Stimulated activated CD4-positive, alpha-beta T cell treated with anti-CD3 and anti-CD28 coated beads, Interleukin-2, amount 100 ng/mL, for 4 hours (primary cell): ENCODE measurements at regions not wholly inside any gene's neighbourhood (a gene's known extent, or its start where the extent isn't known, plus 50 kb on each side); places are given as distances from the start of the nearest gene placed in this dataset.

Experiments used
- DNase-seq: peaks from one replicate; pipeline ENCODE4 v3.0.0-alpha.2; 2020; ENCODE audit warnings: low read depth

DNA sequence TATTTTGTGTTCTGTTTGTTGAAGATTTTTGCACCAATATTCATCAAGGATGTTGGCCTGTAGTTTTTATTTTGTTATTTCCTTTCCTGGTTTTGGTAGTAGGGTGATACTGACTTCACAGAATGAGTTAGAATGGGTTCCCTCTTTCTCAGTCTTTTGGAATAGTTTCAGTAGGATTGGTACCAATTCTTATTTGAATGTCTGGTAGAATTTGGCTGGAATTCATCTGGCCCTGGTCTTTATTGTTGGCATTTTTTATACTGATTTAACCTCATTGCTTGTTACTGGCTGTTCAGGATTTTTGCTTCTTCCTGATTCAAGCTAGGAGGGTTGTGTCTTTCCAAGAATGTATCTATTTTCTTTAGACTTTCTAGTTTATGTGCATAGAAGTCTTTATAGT lies 263.7 kb downstream of the SOX11 start:
- DNase-seq: no peak

DNA sequence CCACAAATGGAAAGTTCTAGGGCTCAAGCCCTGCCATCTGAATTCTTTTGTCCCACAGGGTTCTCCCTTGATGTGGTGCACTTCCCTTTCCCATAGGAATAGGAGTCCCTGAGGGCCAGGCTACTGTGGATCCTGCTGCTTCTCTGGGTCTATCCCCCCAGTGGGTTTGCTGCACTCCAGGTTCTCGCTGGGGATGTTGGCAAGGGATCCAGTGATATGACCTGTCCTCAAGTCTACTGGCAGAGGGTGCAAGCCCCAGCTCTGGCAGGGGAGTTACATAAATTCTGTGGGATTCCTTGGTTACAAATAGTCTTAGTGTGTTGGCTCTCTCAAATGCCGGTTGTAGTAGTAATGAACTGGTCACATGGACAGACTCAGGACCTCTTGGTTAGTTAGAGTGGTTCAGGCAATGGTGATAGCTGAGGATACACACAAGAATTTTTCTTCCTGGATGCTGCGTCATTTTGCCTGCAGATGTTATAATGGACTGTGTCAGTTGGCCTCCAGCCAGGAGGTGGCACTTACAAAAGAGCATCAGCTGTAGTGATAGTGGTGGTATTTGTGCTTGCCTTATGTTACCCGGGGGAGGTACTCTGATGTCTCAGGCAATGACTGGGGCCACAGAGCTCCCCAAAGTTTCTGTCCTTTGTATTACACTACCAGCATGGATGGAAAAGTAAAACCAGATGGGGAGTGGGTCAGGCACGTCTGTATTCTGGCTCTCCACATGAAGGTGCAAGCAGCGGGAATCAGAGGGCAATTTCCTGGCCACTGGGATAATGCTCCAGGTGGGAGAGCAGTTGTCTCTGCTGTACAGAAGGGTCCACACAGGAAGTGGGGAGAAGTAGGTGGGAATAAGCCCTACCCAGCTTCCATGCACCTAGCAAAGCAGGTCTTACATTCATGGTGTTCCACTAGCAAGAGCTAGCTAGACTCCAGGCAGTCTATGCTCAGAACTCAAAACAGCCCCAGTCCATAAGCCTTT lies 267.9 kb downstream of the SOX11 start:
- DNase-seq: no peak

DNA sequence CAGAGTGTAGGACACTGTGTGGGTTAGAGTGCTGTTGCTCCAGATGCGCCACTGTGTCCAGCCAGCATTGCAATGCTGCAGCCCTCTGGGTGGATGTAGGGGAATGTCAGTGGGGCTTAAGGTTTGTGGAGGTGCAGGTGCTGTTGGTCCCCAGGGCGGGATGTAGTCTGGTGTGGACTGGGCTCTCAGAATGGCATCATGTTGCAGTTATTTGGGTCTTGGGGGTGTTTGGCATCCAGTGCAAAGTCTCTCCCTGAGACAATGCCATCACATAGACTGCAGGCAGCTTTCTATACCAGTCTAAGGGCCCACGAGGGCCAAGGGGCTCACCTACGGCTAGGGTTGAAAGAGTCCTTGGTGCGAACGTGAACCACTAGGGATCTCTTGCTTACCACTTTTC lies 275.3 kb downstream of the SOX11 start:
- DNase-seq: no peak

DNA sequence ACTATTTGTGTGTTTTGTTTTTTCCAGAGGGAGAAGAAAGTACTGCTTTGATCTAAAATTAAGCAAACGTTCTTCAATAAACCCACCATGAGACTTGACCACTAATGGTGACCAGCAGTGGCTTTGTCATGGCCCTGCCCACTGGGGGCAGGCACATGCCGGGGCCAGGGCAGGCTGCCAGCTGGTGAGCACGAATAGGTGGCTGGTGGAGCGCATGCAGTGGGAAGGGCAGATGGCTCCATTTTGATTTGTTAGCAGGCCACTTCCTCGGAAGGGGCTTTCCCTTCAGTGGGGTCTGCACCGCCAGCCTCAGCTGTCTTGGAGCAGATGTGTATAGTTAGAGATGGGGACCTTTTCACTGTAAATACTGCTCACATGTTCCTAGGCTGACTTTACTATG lies 277.1 kb downstream of the SOX11 start:
- DNase-seq: no peak

DNA sequence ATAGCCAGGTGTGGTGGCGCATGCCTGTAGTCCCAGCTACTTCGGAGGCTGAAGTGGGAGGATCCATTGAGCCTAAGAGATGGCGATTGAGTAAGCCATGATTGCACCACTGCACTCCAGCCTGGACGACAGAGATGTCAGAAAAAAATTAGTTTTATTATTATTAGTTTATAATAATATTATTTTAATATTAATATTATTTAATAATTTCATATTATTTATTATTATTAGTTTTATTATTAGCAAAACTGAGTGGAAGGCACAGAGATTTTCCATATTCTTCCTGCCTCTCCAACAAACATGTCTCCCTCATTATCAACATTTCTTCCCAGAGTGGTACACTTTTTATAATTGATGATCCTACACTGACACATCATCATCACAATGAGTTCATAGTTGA lies 278.2 kb downstream of the SOX11 start:
- DNase-seq: no peak

DNA sequence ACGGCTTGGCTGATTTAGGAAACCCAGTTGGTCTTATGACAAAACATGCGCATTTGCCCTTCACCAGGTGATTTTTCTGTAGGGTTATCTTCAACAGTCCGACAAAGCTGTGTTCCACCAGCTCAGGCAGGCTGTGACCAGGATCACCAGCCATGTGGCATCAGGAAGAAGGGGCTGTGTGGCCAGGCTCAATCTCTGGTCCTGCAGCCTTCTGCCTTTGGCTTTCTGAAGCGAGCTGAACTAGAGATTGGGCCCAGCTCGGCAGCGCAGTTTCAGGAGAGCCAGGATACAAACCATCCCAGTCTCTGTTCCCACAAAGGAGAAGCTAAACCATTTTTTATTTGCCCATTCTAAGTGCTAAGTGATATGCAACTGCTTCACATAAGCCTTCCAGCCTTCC lies 282.3 kb downstream of the SOX11 start:
- DNase-seq: no peak

DNA sequence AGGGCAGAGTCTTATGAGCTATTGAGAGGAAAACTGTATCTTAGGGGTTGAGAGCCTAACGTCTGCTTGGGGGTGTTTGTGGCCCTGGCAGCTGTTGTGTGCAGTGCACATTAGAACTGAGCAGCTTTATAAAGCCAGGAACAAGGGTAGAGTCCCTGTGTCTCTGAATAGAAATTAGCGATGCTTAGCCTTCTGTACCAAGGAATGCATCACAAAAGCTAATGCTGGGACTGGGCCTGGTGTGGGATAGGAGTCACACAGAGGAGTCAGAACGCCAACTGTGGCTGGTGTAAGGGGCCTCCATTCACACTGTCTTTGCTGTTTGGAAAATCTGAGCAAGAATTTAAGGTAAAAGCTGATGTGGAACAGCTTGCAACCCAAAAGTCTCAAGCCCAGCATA lies 283.2 kb downstream of the SOX11 start:
- DNase-seq: no peak

DNA sequence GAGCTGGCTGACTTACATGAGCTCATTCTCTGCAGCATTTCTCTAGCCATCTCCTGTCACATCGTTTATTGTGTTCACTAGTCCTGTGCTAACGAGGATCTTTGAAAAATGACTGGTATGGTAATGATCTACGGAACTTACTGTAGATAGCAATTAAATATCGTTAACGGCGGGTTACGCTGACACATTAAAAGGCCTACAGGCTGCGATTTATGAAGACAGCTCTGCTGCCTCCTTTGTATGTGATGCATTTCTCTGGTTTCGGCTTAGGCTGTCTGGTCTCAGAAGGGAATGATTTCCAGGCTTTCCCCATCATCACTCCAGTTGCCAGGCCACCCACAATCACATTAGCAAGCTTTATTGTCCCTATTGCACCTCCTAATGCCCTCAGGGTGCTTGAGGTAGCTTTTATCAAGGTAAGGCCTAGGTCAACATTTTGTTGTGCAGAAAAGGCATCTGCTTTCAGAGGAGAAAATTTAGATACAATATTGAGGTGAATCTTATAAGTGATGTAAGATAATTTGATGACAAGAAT lies 284.4 kb downstream of the SOX11 start:
- no peak for DNase-seq

DNA sequence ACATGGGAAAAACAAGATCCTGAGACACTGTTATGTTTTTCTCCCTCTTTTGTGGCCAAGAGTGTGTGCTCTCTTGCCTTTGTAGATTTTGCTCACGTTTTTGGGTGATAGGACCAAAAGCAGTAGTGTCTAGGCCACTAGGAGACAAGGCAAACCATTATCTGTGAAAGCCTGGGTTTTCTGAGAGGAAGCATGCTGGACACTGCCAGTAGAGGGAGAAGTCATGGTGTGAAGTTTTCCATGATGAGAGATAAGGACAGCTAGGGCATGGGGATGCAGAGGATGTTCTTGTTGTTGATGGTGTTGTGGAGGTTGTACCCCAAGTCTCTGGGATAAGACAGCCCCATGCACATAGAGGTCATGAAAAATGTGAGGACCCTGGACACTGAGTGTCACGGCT lies 285.3 kb downstream of the SOX11 start:
- DNase-seq: no peak

DNA sequence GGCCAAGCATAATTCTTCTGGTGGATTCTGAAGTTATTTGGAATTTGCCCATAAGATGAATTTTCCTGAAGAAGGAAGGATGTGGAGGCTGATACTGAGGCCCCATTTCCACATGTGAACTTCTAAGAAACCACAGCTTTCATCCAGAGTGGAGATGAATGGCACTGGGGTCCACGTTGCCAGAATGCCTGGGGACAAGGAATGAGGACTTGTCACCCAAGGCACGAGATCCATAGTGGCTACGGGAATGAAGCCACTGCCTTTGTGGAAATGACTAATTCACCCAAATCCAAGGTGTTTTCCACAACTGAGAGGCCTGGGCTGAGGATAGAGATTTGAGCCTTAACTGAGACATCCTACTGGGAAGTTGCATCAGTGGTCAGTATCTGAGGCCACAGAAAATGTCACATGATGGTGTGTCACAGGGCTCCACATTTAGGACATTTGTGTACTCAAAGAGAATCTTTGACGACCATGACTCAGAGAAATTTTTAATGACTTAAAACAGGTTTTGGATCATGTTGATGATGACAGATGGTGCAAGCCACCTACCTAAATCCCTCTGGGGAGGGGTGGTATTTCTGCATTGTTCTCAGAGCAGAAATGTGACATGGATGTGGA lies 286.1 kb downstream of the SOX11 start:
- DNase-seq: no peak

DNA sequence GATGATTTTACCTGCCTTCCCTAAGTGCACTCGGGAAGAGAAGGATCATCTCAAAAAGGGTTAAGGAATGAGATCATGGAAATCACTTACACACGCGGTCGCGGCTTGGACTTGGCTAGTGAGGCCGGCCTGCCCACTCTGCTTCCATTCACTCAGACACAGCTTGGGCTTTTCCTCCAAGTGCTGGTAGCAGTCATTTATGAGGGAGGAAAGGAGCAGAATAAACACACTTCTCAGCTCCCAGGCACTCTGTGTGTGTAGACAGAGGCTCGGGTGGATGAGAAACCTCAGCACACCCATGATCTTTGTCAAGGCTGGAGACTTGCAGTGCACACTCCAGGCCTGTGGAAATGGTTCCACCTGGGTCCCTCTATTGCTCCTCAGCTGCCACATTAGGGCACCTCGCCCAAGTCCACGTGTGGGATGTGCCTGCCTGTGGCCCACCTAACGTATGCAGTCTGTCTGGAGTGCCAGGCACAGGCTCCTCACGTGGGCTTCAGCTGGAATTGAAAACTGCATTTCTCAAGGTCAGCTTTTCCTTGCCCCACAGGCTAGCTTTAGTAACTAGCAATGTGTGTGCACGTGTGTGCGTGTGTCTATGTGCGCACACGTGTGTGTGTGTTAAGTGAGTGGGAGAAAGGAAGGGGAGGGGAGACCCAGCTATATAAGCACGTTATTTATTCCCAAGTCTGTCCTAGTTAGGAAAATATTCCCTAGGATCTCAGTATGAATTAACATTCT lies 288.4 kb downstream of the SOX11 start:
- no peak for DNase-seq

DNA sequence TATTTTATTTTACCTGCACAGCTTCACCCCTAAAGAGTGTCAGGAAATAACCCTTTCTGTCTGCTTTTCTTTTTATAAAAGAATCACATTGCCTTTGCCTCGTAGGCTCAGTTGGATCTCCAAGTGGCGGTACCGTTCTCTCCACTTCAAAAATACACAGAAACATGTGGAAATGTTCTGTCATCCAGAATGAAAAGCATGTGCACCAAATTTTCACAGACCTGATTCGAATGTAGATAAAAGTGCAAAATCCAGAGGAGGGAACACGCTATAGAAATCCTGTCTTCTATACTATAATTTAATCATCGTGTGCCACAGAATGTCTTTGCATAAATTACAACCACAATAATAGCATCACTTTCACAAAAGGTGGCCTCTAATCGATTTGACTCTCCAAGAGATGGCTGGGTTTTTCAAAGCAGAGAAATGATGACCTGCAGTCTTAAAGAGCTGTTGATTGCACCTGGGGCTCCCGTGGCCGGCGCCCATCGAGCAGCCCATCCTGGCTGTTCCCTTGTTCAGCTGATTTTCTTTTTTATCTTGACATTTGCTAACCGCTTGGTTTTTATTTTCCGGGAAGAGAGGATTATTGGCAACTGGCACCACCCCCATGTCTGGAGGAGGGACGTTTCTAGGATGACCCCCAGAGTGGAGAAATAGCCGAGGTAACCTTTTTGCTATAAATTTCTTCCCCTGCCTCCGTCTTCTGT lies 290.2 kb downstream of the SOX11 start:
- no peak for DNase-seq

DNA sequence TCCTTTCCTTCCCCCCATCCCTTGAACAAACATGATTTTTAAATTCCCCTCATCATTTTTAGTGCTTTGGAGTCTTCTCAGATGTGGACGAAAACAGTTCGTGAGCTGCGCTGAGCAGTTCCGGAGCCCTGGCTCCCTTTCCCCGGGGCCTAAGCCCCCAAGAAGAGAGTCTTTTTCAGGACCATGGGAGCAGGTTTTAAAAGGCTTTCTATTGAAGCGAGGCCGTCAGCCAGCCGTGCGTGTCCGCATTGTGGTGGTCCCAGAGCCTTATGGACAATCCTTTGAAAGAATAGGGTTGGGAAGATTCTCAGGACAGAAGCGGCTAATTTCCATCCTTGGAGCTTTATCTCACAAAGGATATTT lies 290.7 kb downstream of the SOX11 start:
- DNase-seq: no peak

DNA sequence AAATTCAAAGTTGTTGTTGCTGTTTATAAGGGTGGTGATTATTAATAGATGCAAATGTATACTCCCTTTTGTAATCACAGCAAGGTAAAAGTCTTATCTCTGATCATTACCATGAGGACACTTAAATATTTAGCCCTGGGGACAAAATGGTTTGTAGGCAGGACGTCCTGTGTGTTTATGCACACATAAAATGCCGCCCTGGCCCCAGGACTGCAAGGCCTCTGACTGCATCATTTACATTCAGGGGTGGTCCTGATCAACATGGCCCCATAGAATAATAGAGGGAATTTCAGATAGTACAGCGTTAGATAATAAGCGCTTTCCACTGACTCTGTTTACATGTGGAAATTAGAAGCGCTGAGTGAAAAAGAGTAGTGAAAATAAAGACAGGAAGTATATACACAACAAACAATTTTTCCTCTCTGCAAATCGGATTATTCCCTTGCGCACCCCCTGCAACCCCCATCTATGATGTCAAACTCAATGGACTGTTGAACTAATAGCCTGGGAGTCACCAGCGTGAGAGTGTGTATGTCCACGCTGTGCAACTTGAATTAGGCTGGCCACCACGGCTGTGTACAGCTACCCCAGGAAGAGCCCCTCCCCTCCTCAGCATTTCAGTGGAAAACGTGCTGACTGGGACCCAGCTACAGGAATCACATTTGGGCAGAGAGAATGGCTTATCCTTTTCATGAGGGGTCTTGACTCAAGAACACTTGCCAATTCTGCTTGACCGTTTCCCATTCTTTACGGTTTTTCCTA lies 291.5 kb downstream of the SOX11 start:
- DNase-seq: no peak

DNA sequence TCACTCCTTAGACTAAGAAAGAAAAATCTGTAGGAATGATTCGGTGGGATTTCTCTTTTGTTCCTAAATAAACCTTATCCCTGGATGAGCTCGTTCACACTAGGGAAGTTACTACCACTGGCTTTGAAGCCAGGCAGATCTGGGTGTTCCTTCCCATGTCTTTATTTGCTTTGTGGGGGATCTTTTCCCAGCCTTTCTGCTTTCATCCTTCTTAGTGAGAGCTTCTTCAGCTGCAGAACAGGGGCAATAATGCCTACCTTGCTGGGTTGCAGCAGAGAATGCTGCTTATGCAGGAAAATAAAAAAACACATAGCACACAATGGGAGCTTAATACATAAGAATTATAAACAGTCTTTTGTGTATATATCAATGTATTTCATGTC lies 292.1 kb downstream of the SOX11 start:
- no peak for DNase-seq

DNA sequence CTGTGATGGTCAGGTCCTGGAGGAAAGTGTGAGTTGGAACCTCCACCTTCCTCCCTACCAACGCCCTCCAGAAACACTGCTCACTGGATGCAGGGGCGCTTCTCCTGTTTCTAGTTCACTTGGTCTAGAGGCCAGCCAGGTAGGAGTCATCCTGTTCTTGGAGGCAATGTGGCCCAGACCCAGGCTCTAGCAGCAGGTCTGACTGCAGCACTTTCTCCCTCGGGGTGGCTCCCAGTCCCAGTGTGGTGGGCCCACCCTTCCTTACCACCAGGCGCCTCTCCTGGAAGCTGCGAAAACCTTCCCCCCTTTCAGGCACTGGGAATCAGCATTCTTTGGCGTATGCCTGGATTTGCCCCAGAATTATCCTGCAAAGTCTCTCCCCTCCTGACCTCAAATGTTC lies 292.8 kb downstream of the SOX11 start:
- no peak for DNase-seq

DNA sequence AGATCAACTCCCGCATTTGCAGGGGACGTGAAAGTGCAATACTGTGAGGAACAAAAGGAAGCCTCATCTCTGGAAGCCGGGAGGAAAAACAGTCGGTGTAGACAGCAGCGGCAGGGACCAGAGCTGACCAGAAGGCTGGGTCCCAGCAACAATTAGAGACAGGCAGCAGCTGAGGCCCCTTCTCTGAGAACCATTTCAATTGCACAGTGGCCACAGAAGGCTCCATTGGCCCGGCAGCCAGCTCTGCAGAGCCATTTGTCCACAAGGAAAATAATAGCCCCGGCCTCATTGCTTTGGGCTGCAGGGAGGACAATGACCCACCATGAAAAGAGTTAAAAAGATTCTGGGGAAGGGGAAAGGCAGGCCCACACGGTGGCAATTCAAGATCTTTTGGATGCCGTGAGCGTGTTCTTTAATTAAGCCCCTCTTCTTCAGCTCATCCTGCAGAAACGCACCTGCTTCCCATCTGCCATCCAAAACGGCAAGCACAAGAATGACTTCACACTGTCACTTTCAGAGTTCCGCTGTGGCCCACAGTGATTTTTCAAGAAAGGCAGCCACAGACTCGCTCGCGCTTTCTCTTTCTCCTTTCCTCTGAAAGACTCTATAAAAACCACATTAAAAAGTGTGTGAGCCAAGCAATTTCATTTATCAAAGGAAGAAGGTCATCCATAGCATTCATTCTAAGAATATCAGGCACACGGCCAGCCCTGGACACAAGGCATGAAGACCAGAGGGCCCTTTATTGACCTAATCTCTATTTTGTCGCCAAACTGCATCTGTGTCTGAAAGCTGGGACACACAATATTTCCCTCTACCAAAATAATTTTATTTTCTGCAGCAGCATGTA lies 293.6 kb downstream of the SOX11 start:
- no peak for DNase-seq

DNA sequence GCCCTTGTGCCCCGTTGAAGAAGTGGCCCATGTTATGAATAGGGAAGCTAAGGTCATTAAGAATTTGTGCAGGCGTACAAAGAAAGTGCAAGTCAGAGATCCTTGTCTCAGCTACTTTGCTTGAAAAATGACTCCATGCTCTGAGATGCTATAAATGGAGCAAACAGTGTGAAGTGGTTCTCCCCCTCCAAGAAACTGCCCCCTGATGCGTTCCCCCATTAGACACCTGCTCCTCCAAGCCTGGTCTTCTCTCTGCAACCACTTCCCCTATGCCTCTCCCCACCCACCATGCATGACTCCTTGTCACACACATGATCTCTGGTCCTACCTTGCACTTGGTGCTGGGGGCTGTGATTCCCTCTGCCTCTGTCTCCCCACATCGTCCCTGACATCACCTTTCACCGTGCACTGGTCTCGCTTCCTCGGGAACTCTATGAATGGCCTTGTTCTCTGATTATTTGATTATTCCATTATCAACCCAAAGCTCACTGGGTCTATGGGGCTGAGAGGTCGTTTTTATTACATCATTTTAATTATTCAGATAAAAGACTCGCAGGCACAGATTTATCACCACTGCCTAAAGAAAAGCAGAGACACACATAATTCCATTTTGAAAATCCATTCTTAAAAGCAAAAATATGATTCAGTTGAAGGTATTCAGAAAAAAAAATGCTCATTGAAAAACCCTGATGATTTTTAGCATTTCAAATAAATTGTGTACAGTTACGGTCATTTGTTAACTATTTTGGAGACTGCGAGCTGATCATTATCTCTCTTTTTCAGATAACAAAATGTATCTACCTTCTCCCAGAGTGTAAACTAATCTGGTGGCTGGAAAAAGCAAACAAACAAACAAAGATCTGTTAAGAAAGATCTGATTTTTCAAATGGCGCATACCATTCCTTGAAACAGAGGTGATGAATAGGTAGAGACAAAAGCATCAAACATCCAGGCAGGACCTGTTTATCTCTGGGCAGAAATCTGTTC lies 294.9 kb downstream of the SOX11 start:
- DNase-seq: no peak

DNA sequence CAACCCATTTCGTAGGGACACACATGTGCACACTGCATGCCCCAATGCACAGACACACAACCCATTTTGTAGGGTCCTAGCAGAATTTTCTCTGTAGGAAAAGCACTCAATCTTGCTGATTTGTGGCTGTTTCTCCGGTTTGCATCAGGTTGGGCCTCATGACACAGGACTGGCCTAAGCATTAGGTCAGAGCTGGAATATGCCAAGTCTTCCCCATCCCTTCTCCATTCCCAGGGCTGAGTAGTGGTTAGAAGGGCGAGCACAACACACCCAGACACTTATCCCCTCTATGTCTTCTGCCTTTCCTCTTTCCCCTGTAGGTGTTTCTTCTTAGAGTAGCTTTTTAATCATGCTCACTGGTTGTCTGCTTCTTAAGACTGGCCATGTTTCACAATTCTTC lies 295.9 kb downstream of the SOX11 start:
- no peak for DNase-seq
